Duodenal mucosa (tissue), 2 donors: ENCODE measurements at regions not wholly inside any gene's neighbourhood (a gene's known extent, or its start where the extent isn't known, plus 50 kb on each side); places are given as distances from the start of the nearest gene placed in this dataset.

Source experiments
- H3K27ac ChIP-seq: one replicate; pipeline ENCODE4 v1.7.0; 2013; ENCODE audit warnings: low read depth, low read length
- H3K27me3 ChIP-seq, 2 donors: one replicate each; pipeline ENCODE4 v1.7.0; 2013; ENCODE audit warnings: low read length in 2 of 2, control low read depth in 1 of 2; ENCODE audit not compliant: insufficient read depth in 2 of 2, control insufficient read depth in 1 of 2
- H3K36me3 ChIP-seq, 2 donors: one replicate each; pipeline ENCODE4 v1.7.0; 2013; ENCODE audit warnings: low read length in 2 of 2, control low read depth in 1 of 2; ENCODE audit not compliant: insufficient read depth in 2 of 2, control insufficient read depth in 1 of 2
- H3K4me1 ChIP-seq, 2 donors: one replicate each; pipeline ENCODE4 v1.7.0; 2013; ENCODE audit warnings: low read length in 2 of 2, control low read depth in 1 of 2; ENCODE audit not compliant: insufficient read depth in 2 of 2, control insufficient read depth in 1 of 2
- H3K4me3 ChIP-seq, 2 donors: one replicate each; pipeline ENCODE4 v1.7.0; 2013; ENCODE audit warnings: low read length in 2 of 2, low read depth in 1 of 2
- H3K9ac ChIP-seq, 2 donors: one replicate each; pipeline ENCODE4 v1.7.0; 2013; ENCODE audit warnings: low read length in 2 of 2, low read depth in 1 of 2
- H3K9me3 ChIP-seq, 2 donors: one replicate each; pipeline ENCODE4 v1.7.0; 2013; ENCODE audit warnings: low read length in 2 of 2, control low read depth in 1 of 2; ENCODE audit not compliant: control insufficient read depth in 1 of 2

DNA sequence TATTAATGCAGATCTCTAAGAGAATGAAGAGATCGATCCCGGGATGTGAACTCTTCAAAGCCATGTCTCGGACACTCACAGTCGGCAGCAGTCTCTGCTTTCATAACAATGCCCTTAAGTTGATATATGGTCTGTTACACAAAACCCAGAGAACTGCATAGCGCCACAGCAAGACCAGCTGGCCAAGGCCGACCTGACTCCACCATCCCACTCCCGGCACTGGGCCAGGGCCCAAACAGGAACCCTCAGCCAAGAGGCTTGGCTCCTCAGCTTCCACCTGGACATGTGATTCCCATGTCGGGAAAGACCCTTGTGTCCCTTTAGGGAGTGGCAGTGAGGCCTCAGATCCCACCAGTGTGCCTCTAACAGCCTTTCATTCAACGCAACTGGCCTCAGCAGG, 106.6 kb upstream of the RNF32 start:
- no peak overlapping the region for H3K9ac ChIP-seq

GRCh38 chr7:156533420-156533819, 107.2 kb upstream of the RNF32 start:
- H3K4me1 ChIP-seq: peaks cover 0 to 1% of the 10 kb centered on the region in 2 donors
- no peak overlapping the region for H3K9ac ChIP-seq
- no peaks in the 10 kb centered on the region for H3K9me3 ChIP-seq
- H3K36me3 ChIP-seq: no peaks in the 10 kb centered on the region
- no peaks in the 10 kb centered on the region for H3K27me3 ChIP-seq
- H3K4me3 ChIP-seq: no peak overlapping the region
- no peak overlapping the region for H3K27ac ChIP-seq

More for the DNA sequence above, 106.6 kb upstream of the RNF32 start:
- Histone ChIP-seq H3K27me3 (no peaks in the 10 kb centered on the region), H3K9me3 (no peaks in the 10 kb centered on the region), H3K4me3 (no peak overlapping the region), H3K27ac (no peak overlapping the region), H3K4me1 (no peaks in the 10 kb centered on the region), H3K36me3 (no peaks in the 10 kb centered on the region)

DNA sequence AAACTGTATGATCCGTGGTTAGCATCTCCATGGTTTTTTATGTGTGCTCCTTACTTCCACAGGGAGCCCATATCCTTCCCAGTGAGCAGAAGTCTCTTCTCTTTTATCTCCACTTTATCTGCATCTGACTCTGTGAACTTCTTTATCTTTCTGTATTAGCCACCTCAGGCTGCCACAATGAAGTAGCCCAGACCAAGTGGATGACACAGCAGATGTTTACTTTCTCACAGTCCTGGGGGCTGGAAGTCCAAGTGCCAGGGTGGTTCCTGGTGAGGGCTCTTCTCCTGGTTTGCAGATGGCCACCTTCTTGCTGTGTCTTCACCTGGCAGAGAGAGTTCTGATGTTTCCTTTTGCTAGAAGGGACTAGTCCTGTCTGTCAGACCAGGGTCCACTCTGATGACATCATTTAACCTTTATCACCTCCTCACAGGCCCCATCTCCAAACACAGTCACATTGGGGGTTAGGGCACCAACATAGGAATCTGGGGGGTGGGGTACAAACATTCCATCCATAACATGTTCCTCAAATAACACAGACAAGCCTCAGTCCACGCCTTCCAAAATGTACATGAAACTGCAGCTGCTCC, 108.5 kb upstream of the RNF32 start:
- Histone ChIP-seq H3K9me3 (no peaks in the 10 kb centered on the region), H3K9ac (no peak overlapping the region), H3K27ac (no peak overlapping the region)

DNA sequence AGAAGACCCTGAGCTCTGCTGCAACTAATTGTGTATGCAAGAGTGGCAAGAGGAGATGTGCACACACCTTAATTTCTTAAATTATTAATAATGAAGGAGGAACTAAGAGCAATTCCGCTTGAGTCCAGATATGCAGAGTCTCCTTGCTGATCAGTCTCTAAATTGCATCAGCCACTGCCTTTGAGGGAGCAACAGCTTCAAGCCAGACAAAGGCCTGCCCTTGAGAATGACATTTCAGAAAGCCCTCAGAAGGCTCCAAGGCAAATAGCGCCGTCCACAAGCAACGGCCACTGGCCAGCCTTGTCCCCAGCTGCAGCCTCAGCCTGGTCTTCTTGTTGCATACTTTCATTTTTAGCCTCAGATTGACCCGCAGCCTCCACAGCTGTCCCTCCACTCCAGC, 110.6 kb upstream of the RNF32 start:
- H3K4me3 ChIP-seq: no peak overlapping the region
- no peaks in the 10 kb centered on the region for H3K9me3 ChIP-seq
- H3K27me3 ChIP-seq: no peaks in the 10 kb centered on the region
- no peaks in the 10 kb centered on the region for H3K36me3 ChIP-seq
- H3K4me1 ChIP-seq: peaks cover 5 to 17% of the 10 kb centered on the region in 2 donors
- H3K27ac ChIP-seq: no peak overlapping the region
- H3K9ac ChIP-seq: no peak overlapping the region

More for the DNA sequence above, 108.5 kb upstream of the RNF32 start:
- Histone ChIP-seq H3K27me3 (no peaks in the 10 kb centered on the region), H3K4me1 (peaks cover 3 to 13% of the 10 kb centered on the region in 2 donors), H3K36me3 (no peaks in the 10 kb centered on the region), H3K4me3 (no peak overlapping the region)

DNA sequence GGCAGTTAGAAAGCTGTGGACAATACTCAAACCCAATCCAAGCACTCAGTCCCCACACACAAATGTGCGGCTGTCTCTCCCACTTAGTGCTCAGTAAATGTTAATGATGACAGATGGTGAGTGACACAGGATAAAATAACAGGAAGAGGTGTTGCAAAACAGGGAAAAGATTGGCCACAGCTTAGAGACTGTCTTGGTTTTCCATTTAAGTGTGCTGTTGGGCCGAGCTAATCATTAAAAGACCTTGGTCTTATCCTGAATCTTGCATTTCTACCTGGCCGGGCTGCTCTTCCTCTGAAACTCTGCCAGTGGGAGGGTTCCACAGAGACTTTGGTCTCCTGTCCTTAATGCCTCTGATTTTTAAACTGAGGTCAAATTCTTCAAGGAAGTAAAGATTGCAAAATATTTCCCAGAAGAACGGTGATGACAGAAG, 113.1 kb upstream of the RNF32 start:
- Histone ChIP-seq H3K36me3 (no peaks in the 10 kb centered on the region), H3K9ac (no peak overlapping the region), H3K27me3 (no peaks in the 10 kb centered on the region), H3K9me3 (no peaks in the 10 kb centered on the region), H3K4me1 (peaks cover 5 to 23% of the 10 kb centered on the region in 2 donors), H3K27ac (no peak overlapping the region), H3K4me3 (no peak overlapping the region)

- Histone ChIP-seq H3K4me3 (peak overlapping the region in 1 of 2 donors; percentile 20), H3K27me3 (no peaks in the 10 kb centered on the region), H3K36me3 (no peaks in the 10 kb centered on the region), H3K4me1 (peaks cover 5 to 23% of the 10 kb centered on the region in 2 donors), H3K9ac (no peak overlapping the region), H3K27ac (no peak overlapping the region), H3K9me3 (no peaks in the 10 kb centered on the region)
Measured at GRCh38 chr7:156524818-156525597, 115.6 kb upstream of the RNF32 start.

- Histone ChIP-seq H3K36me3 (no peaks in the 10 kb centered on the region), H3K4me3 (no peak overlapping the region), H3K4me1 (peaks cover 5 to 23% of the 10 kb centered on the region in 2 donors), H3K27me3 (no peaks in the 10 kb centered on the region), H3K27ac (no peak overlapping the region), H3K9ac (no peak overlapping the region), H3K9me3 (no peaks in the 10 kb centered on the region)
Measured at GRCh38 chr7:156523447-156524048, 117.0 kb upstream of the RNF32 start.

DNA sequence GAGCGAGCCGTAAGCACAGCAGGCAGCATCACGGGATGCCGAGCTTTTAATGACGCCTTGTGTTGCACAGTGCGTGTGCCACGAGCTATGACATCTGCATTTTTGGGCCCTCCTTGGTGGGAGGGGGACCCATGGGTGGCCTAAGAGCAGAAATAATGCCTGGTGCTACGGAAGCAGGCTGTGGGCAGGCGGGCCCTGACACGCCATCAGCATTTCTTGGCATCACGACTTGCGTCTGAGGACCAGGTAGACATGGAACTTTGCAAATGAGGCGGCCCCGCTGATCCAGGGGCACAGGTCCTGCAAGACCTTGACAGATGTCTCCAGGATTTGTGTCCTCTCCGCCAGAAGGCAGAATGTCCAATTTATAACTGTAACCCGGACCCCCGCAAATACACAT, 117.8 kb upstream of the RNF32 start:
- Histone ChIP-seq H3K4me1 (peaks cover 5 to 16% of the 10 kb centered on the region in 2 donors), H3K9me3 (no peaks in the 10 kb centered on the region), H3K36me3 (no peaks in the 10 kb centered on the region), H3K27ac (no peak overlapping the region), H3K4me3 (no peak overlapping the region), H3K27me3 (no peaks in the 10 kb centered on the region), H3K9ac (no peak overlapping the region)

GRCh38 chr7:156519070-156519469, 121.5 kb upstream of the RNF32 start:
- no peak overlapping the region for H3K4me3 ChIP-seq
- peaks cover 6 to 12% of the 10 kb centered on the region in 2 donors for H3K4me1 ChIP-seq
- H3K9me3 ChIP-seq: peaks cover 0 to 1% of the 10 kb centered on the region in 2 donors
- no peak overlapping the region for H3K27ac ChIP-seq
- no peak overlapping the region for H3K9ac ChIP-seq
- no peaks in the 10 kb centered on the region for H3K27me3 ChIP-seq
- no peaks in the 10 kb centered on the region for H3K36me3 ChIP-seq

- Histone ChIP-seq H3K27ac (no peak overlapping the region), H3K4me3 (no peak overlapping the region), H3K27me3 (no peaks in the 10 kb centered on the region), H3K9me3 (peaks cover 0 to 2% of the 10 kb centered on the region in 2 donors), H3K36me3 (no peaks in the 10 kb centered on the region), H3K4me1 (peaks cover 6 to 12% of the 10 kb centered on the region in 2 donors), H3K9ac (no peak overlapping the region)
Measured at GRCh38 chr7:156518466-156518865, 122.1 kb upstream of the RNF32 start.
